Suprapubic skin (tissue), 4 donors: ENCODE measurements at regions not wholly inside any gene's neighbourhood (a gene's known extent, or its start where the extent isn't known, plus 50 kb on each side); places are given as distances from the start of the nearest gene placed in this dataset.

ENCODE experiments used
- DNase-seq, 2 donors: peaks; one replicate each; pipeline ENCODE4 v3.0.0-alpha.2; 2019; ENCODE audit warnings: low spot score in 2 of 2
- H3K27ac ChIP-seq: fragments of 200-600 bp; sonication (generic); one replicate; pipeline ENCODE4 v1.5.1; 2019
- H3K27me3 ChIP-seq: fragments of 200-600 bp; sonication (generic); one replicate; pipeline ENCODE4 v1.5.1; 2019
- H3K36me3 ChIP-seq: fragments of 200-600 bp; sonication (generic); one replicate; pipeline ENCODE4 v1.5.1; 2019
- H3K4me1 ChIP-seq: fragments of 200-600 bp; sonication (generic); one replicate; pipeline ENCODE4 v1.5.1; 2019
- H3K4me3 ChIP-seq: fragments of 200-600 bp; sonication (generic); one replicate; pipeline ENCODE4 v1.5.1; 2019; ENCODE audit warnings: mild to moderate bottlenecking
- H3K9me3 ChIP-seq: fragments of 200-600 bp; sonication (generic); one replicate; pipeline ENCODE4 v1.5.1; 2019
- CTCF ChIP-seq, 2 donors: fragments of 200-600 bp in 1 of 2; fragments of 450-650 bp in 1 of 2; sonication (generic) in 1 of 2; IDR thresholded peaks; one replicate each; pipeline ENCODE4 v1.5.1; 2016 to 2019; ENCODE audit warnings: antibody characterized with exemption in 2 of 2, mild to moderate bottlenecking in 1 of 2, moderate library complexity in 1 of 2
- EP300 ChIP-seq: sonication (generic); formaldehyde crosslinking; IDR thresholded peaks from one replicate; pipeline ENCODE4 v1.6.1; 2017; ENCODE audit warnings: antibody characterized with exemption
- POLR2A ChIP-seq, 2 donors: fragments of 450-650 bp; IDR thresholded peaks; one replicate each; pipeline ENCODE4 v1.6.1; 2017; ENCODE audit warnings: antibody characterized with exemption in 2 of 2, mild to moderate bottlenecking in 2 of 2, moderate library complexity in 2 of 2
- POLR2AphosphoS5 ChIP-seq, 3 donors: sonication (generic); formaldehyde crosslinking; IDR thresholded peaks; one replicate each; pipeline ENCODE4 v1.6.1; 2017; ENCODE audit warnings: antibody characterized with exemption in 3 of 3
- WGBS: methylation state at CpG from one replicate; pipeline ENCODE4 v1.1.5; 2018; 5-methylcytosine and 5-hydroxymethylcytosine counted together

- Histone ChIP-seq H3K36me3 (no peaks in the 10 kb centered on the region), H3K4me1 (no peaks in the 10 kb centered on the region), H3K27ac (no peak overlapping the region), H3K27me3 (no peaks in the 10 kb centered on the region), H3K4me3 (no peak overlapping the region), H3K9me3 (peaks cover 7% of the 10 kb centered on the region)
- TF ChIP-seq POLR2A (IDR thresholded peaks at IDR 0.05) (no peak), CTCF (IDR thresholded peaks at IDR 0.05) (no peak), EP300 (no peak), POLR2AphosphoS5 (IDR thresholded peaks at IDR 0.05) (no peak)
- DNase-seq = no peak
- 81% methylated on average over 1 of the region's 1 CpG for WGBS
Measured at GRCh38 chr13:76570510-76570971, 315.7 kb downstream of the KCTD12 start.

DNA sequence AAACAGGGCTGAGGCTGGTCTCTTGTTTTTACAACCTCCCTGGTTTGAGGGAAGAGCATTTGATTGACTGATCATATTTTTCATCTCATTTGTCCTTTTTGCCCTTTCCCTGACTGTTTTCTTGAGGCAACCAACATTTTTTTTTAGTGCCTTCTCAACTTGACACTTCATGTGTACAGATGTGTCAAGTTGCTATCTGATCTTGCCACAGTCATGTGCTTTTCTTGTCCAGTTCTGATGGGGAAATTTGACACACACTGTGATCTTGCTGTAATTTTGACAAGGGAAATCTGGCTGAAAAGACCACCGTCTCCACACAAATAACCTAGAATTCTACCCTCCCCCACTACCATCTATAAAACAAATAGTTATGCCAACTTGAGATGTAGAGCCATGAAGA is 329.6 kb downstream of the KCTD12 start:
- no peak overlapping the region for H3K27ac ChIP-seq
- no peak overlapping the region for H3K4me3 ChIP-seq
- no peaks in the 10 kb centered on the region for H3K27me3 ChIP-seq
- TF ChIP-seq EP300 = no peak
- no peak for TF ChIP-seq POLR2A (IDR thresholded peaks at IDR 0.05)
- no peak for TF ChIP-seq CTCF (IDR thresholded peaks at IDR 0.05)
- TF ChIP-seq POLR2AphosphoS5 (IDR thresholded peaks at IDR 0.05) = no peak
- no peaks in the 10 kb centered on the region for H3K36me3 ChIP-seq
- H3K9me3 ChIP-seq = no peaks in the 10 kb centered on the region
- WGBS = 38% methylated on average over 1 of the region's 1 CpG
- DNase-seq = no peak
- no peaks in the 10 kb centered on the region for H3K4me1 ChIP-seq

DNA sequence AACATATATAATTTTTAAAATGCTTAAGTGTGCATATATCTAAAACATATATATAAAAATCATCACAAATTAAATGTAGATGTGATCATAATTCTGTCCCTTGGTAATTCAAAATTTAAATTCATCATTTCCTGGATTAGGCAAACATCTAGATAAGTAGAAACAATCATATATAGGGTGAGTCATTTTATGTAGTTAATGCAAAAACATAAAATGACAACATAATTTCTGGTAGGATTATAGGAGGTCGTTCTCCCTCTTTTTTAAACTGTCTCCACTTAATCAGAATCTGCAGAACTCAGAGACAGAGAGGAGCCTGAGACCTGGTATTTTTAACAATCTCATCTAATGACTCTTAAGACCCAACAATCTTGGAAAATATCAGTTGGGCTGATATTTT is 333.4 kb downstream of the KCTD12 start:
- Histone ChIP-seq H3K36me3 (no peaks in the 10 kb centered on the region), H3K4me1 (no peaks in the 10 kb centered on the region), H3K27ac (no peak overlapping the region), H3K9me3 (no peaks in the 10 kb centered on the region), H3K4me3 (no peak overlapping the region), H3K27me3 (no peaks in the 10 kb centered on the region)
- DNase-seq = no peak
- no peak for TF ChIP-seq EP300
- no peak for TF ChIP-seq POLR2A (IDR thresholded peaks at IDR 0.05)
- no peak for TF ChIP-seq POLR2AphosphoS5 (IDR thresholded peaks at IDR 0.05)
- TF ChIP-seq CTCF (IDR thresholded peaks at IDR 0.05) = no peak
- 52% methylated on average over 1 of the region's 1 CpG for WGBS

DNA sequence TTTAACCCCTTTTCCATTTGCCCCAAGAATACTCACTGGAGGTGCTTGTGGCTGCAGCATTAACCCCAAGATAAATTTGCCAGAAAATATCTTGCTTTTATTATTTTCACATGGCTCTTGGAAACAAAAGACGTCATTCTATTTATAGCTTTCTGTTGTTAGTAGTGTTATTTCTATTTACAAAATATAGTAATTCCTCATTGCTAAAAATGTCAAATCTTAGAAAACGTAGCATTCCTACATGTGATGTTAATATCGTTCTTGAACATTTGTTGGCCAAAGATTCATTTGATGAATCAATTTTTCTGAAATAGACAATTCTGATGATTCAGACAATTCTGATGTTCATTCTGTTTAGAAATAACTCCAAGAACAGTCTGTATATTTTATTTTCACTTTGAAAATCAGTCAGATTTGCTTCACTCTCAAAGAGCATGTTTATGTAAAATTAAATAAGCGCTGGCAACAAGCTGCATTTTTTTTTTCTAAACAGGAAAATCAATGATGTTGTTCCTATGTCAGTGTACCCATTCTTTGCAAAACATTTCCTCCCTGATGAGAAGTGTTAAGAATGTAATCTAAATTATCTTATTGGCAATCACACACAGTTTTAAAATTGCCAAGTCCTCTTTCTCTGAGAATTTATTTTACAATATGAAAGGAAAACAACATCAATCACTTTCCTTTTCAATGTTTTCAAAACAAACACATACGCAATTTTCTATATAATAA is 334.0 kb downstream of the KCTD12 start:
- WGBS = 48% methylated on average over 5 of the region's 5 CpGs
- no peak overlapping the region for H3K27ac ChIP-seq
- H3K4me1 ChIP-seq = no peaks in the 10 kb centered on the region
- no peak for TF ChIP-seq EP300
- TF ChIP-seq POLR2AphosphoS5 (IDR thresholded peaks at IDR 0.05) = no peak
- TF ChIP-seq CTCF (IDR thresholded peaks at IDR 0.05) = no peak
- TF ChIP-seq POLR2A (IDR thresholded peaks at IDR 0.05) = no peak
- DNase-seq = no peak
- no peak overlapping the region for H3K4me3 ChIP-seq
- H3K27me3 ChIP-seq = no peaks in the 10 kb centered on the region
- H3K9me3 ChIP-seq = no peaks in the 10 kb centered on the region
- H3K36me3 ChIP-seq = no peaks in the 10 kb centered on the region

DNA sequence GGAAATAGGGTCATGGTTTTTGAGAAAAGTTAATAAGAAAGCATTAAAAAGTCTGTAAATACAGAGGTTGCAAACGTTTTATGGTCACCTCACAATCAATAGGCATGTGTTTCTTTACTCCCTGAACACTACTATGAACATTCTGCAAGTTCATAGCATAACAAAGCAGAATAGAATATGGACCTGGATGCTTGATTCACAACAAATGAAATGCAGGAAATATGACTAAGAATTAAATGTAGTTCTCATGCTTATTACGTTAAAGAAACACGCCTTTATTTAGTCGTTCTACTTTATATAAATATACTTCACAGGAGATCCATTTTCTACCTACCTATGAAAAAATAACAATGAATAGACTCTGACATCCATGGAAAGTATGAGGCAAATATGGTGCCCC is 344.0 kb downstream of the KCTD12 start:
- H3K27me3 ChIP-seq = no peaks in the 10 kb centered on the region
- H3K27ac ChIP-seq = no peak overlapping the region
- no peak for TF ChIP-seq CTCF (IDR thresholded peaks at IDR 0.05)
- WGBS = 56% methylated on average over 4 of the region's 4 CpGs
- H3K4me3 ChIP-seq = no peak overlapping the region
- no peaks in the 10 kb centered on the region for H3K4me1 ChIP-seq
- DNase-seq = no peak
- no peaks in the 10 kb centered on the region for H3K9me3 ChIP-seq
- no peaks in the 10 kb centered on the region for H3K36me3 ChIP-seq
